Activated CD8-positive, alpha-beta T cell treated with anti-CD3 and anti-CD28 coated beads for 36 hours (primary cell): ENCODE measurements at regions not wholly inside any gene's neighbourhood (a gene's known extent, or its start where the extent isn't known, plus 50 kb on each side); places are given as distances from the start of the nearest gene placed in this dataset.

Source experiments
- ATAC-seq: fragments of 200-7000 bp; cut with Tn5 transposase; one replicate; pipeline ENCODE4 v1.10.0; 2021; ENCODE audit warnings: mild to moderate bottlenecking, moderate library complexity
- CTCF ChIA-PET: fragments of 350-600 bp; sonication (Branson Sonifier 250); formaldehyde crosslinking; loops from one replicate; lab custom pipeline; 2021; ENCODE audit warnings: antibody characterized with exemption; lab: Charles Lee
- POLR2A ChIA-PET: fragments of 350-600 bp; sonication (Branson Sonifier 250); formaldehyde crosslinking; loops from one replicate; lab custom pipeline; 2021; ENCODE audit warnings: antibody characterized with exemption; lab: Charles Lee
- DNase-seq: peaks from one replicate; pipeline ENCODE4 v3.0.0-alpha.2; 2020
- H3K27ac Mint-ChIP-seq: one replicate; pipeline ENCODE4 v1.8.0; 2021; ENCODE audit warnings: mild to moderate bottlenecking, mixed read lengths
- H3K27me3 Mint-ChIP-seq: one replicate; pipeline ENCODE4 v1.8.0; 2021; ENCODE audit warnings: mixed read lengths
- H3K36me3 Mint-ChIP-seq: one replicate; pipeline ENCODE4 v1.8.0; 2021; ENCODE audit warnings: low read depth, mixed read lengths
- H3K4me1 Mint-ChIP-seq: one replicate; pipeline ENCODE4 v1.8.0; 2021; ENCODE audit warnings: low read depth, mixed read lengths
- H3K4me3 Mint-ChIP-seq: one replicate; pipeline ENCODE4 v1.8.0; 2021; ENCODE audit warnings: mild to moderate bottlenecking, moderate library complexity, mixed read lengths
- H3K9me3 Mint-ChIP-seq: one replicate; pipeline ENCODE4 v1.8.0; 2021; ENCODE audit warnings: mixed read lengths
- CTCF ChIP-seq: fragments of 200-600 bp; IDR thresholded peaks from one replicate; pipeline ENCODE4 v1.8.0; 2022; ENCODE audit warnings: antibody characterized with exemption, mild to moderate bottlenecking
- intact Hi-C: fragments of 100-400 bp; cut with micrococcal nuclease; formaldehyde crosslinking; loops from one replicate; pipeline ENCODE4 v1.10.0; 2022

GRCh38 chr5:175124821-175125220 is 319.2 kb downstream of the DRD1 start:
- peaks cover 4% of the 10 kb centered on the region for H3K27me3 Mint-ChIP-seq
- no peaks in the 10 kb centered on the region for H3K9me3 Mint-ChIP-seq
- intact Hi-C loops = no loop called here
- ATAC-seq = no peak
- no peak overlapping the region for H3K4me3 Mint-ChIP-seq
- no peaks in the 10 kb centered on the region for H3K4me1 Mint-ChIP-seq
- POLR2A ChIA-PET = no interaction called here
- no peaks in the 10 kb centered on the region for H3K36me3 Mint-ChIP-seq
- H3K27ac Mint-ChIP-seq = no peak overlapping the region
- no peak for DNase-seq
- no peak for TF ChIP-seq CTCF
- CTCF ChIA-PET = no interaction called here

- Mint-ChIP-seq H3K27ac (no peak overlapping the region), H3K4me3 (no peak overlapping the region), H3K9me3 (no peaks in the 10 kb centered on the region), H3K4me1 (no peaks in the 10 kb centered on the region), H3K27me3 (peaks cover 4% of the 10 kb centered on the region), H3K36me3 (no peaks in the 10 kb centered on the region)
- DNase-seq = no peak
- ATAC-seq = no peak
- ChIA-PET POLR2A (no interaction called here), CTCF (no interaction called here)
- TF ChIP-seq CTCF = no peak
- intact Hi-C loops = no loop called here
These were observed 319.6 kb downstream of the DRD1 start for GRCh38 chr5:175124251-175124813.

GRCh38 chr5:175123542-175123941 is 320.4 kb downstream of the DRD1 start:
- Mint-ChIP-seq H3K27ac (no peak overlapping the region), H3K36me3 (no peaks in the 10 kb centered on the region), H3K4me3 (no peak overlapping the region), H3K4me1 (no peaks in the 10 kb centered on the region), H3K9me3 (no peaks in the 10 kb centered on the region), H3K27me3 (peaks cover 4% of the 10 kb centered on the region)
- ATAC-seq (no peak), DNase-seq (no peak)
- ChIA-PET CTCF (no interaction called here), POLR2A (no interaction called here)
- no peak for TF ChIP-seq CTCF
- intact Hi-C loops = no loop called here

GRCh38 chr5:175121457-175121856 is 322.5 kb downstream of the DRD1 start:
- ChIA-PET POLR2A (no interaction called here), CTCF (no interaction called here)
- Mint-ChIP-seq H3K36me3 (no peaks in the 10 kb centered on the region), H3K4me3 (no peak overlapping the region), H3K27me3 (peaks cover 6% of the 10 kb centered on the region), H3K27ac (no peak overlapping the region), H3K4me1 (no peaks in the 10 kb centered on the region), H3K9me3 (no peaks in the 10 kb centered on the region)
- DNase-seq (no peak), ATAC-seq (no peak)
- intact Hi-C loops = no loop called here
- TF ChIP-seq CTCF = no peak

- no peaks in the 10 kb centered on the region for H3K9me3 Mint-ChIP-seq
- ATAC-seq (no peak), DNase-seq (no peak)
- no peak for TF ChIP-seq CTCF
- intact Hi-C loops = no loop called here
- CTCF ChIA-PET = no interaction called here
- H3K27me3 Mint-ChIP-seq = peaks cover 7% of the 10 kb centered on the region
- no peaks in the 10 kb centered on the region for H3K36me3 Mint-ChIP-seq
- no peak overlapping the region for H3K4me3 Mint-ChIP-seq
- H3K27ac Mint-ChIP-seq = no peak overlapping the region
- H3K4me1 Mint-ChIP-seq = no peaks in the 10 kb centered on the region
- POLR2A ChIA-PET = no interaction called here
These were observed 323.6 kb downstream of the DRD1 start for GRCh38 chr5:175120412-175120811.
